ENCODE measurements at regions not wholly inside any gene's neighbourhood (a gene's known extent, or its start where the extent isn't known, plus 50 kb on each side); places are given as distances from the start of the nearest gene placed in this dataset.

- Histone ChIP-seq H3K4me1 (ENCODE audit: insufficient read depth, low read length, poor library complexity, severe bottlenecking) (no peaks in the 10 kb centered on the region), H3K9me3 (ENCODE audit: insufficient read depth, low read depth, low read length) (no peaks in the 10 kb centered on the region), H3K9ac (ENCODE audit: low read depth, low read length, poor library complexity, severe bottlenecking) (no peak overlapping the region), H3K27me3 (ENCODE audit: insufficient read depth, low read length, poor library complexity, severe bottlenecking) (no peaks in the 10 kb centered on the region), H3K9me2 (replicated peaks; ENCODE audit: low read depth, low read length) (no peaks in the 10 kb centered on the region), H2AFZ (ENCODE audit: low read length) (no peak overlapping the region), H3K36me3 (ENCODE audit: insufficient read depth, low read length) (no peaks in the 10 kb centered on the region), H3K79me2 (ENCODE audit: insufficient read depth, low read length) (no peaks in the 10 kb centered on the region), H3K4me3 (ENCODE audit: low read length, poor library complexity, severe bottlenecking) (no peak overlapping the region), H4K20me1 (ENCODE audit: insufficient read depth, low read length, poor library complexity, severe bottlenecking) (no peaks in the 10 kb centered on the region), H3F3A (ENCODE audit: low read depth) (no peaks in the 10 kb centered on the region), H3K4me2 (ENCODE audit: low read depth, low read length, poor library complexity, severe bottlenecking) (no peak overlapping the region)
- TF ChIP-seq CTCF (conservative IDR thresholded peaks at IDR 0.05; ENCODE audit: low read length), result no peak
- TF ChIP-seq EZH2phosphoT487 (IDR thresholded peaks at IDR 0.05; ENCODE audit: borderline replicate concordance), result no peak
These were observed 358.2 kb downstream of the KIF2B start for GRCh38 chr17:54180950-54181349.

- Histone ChIP-seq H3F3A (ENCODE audit: low read depth) (no peaks in the 10 kb centered on the region), H3K9me2 (replicated peaks; ENCODE audit: low read depth, low read length) (no peaks in the 10 kb centered on the region), H3K4me2 (ENCODE audit: low read depth, low read length, poor library complexity, severe bottlenecking) (no peak overlapping the region), H3K4me1 (ENCODE audit: insufficient read depth, low read length, poor library complexity, severe bottlenecking) (no peaks in the 10 kb centered on the region), H3K79me2 (ENCODE audit: insufficient read depth, low read length) (no peaks in the 10 kb centered on the region), H3K9ac (ENCODE audit: low read depth, low read length, poor library complexity, severe bottlenecking) (no peak overlapping the region), H3K36me3 (ENCODE audit: insufficient read depth, low read length) (no peaks in the 10 kb centered on the region), H3K9me3 (ENCODE audit: insufficient read depth, low read depth, low read length) (no peaks in the 10 kb centered on the region), H2AFZ (ENCODE audit: low read length) (no peak overlapping the region), H3K4me3 (ENCODE audit: low read length, poor library complexity, severe bottlenecking) (no peak overlapping the region), H4K20me1 (ENCODE audit: insufficient read depth, low read length, poor library complexity, severe bottlenecking) (no peaks in the 10 kb centered on the region), H3K27me3 (ENCODE audit: insufficient read depth, low read length, poor library complexity, severe bottlenecking) (no peaks in the 10 kb centered on the region)
- TF ChIP-seq CTCF (conservative IDR thresholded peaks at IDR 0.05; ENCODE audit: low read length), result no peak
- no peak for TF ChIP-seq EZH2phosphoT487 (IDR thresholded peaks at IDR 0.05; ENCODE audit: borderline replicate concordance)
These were observed 368.5 kb downstream of the KIF2B start for GRCh38 chr17:54191261-54191660.

- no peak for TF ChIP-seq CTCF (conservative IDR thresholded peaks at IDR 0.05; ENCODE audit: low read length)
- TF ChIP-seq EZH2phosphoT487 (IDR thresholded peaks at IDR 0.05; ENCODE audit: borderline replicate concordance), result no peak
- Histone ChIP-seq H4K20me1 (ENCODE audit: insufficient read depth, low read length, poor library complexity, severe bottlenecking) (no peaks in the 10 kb centered on the region), H3F3A (ENCODE audit: low read depth) (no peaks in the 10 kb centered on the region), H3K79me2 (ENCODE audit: insufficient read depth, low read length) (no peaks in the 10 kb centered on the region), H3K4me1 (ENCODE audit: insufficient read depth, low read length, poor library complexity, severe bottlenecking) (no peaks in the 10 kb centered on the region), H3K9ac (ENCODE audit: low read depth, low read length, poor library complexity, severe bottlenecking) (no peak overlapping the region), H3K9me2 (replicated peaks; ENCODE audit: low read depth, low read length) (no peaks in the 10 kb centered on the region), H3K36me3 (ENCODE audit: insufficient read depth, low read length) (no peaks in the 10 kb centered on the region), H2AFZ (ENCODE audit: low read length) (no peak overlapping the region), H3K4me2 (ENCODE audit: low read depth, low read length, poor library complexity, severe bottlenecking) (no peak overlapping the region), H3K9me3 (ENCODE audit: insufficient read depth, low read depth, low read length) (no peaks in the 10 kb centered on the region), H3K4me3 (ENCODE audit: low read length, poor library complexity, severe bottlenecking) (no peak overlapping the region), H3K27me3 (ENCODE audit: insufficient read depth, low read length, poor library complexity, severe bottlenecking) (no peaks in the 10 kb centered on the region)
These were observed 371.5 kb downstream of the KIF2B start for GRCh38 chr17:54194268-54194667.

All from Loucy (cell line).